ENCODE measurements at regions not wholly inside any gene's neighbourhood (a gene's known extent, or its start where the extent isn't known, plus 50 kb on each side); places are given as distances from the start of the nearest gene placed in this dataset.

GRCh38 chr14:46581036-46581671, 70.4 kb downstream of the RPL10L start:
- TF ChIP-seq CTCF (IDR thresholded peaks at IDR 0.05; ENCODE audit: low read depth, low read length) (peak; percentile 32), POLR2A (IDR thresholded peaks at IDR 0.05; ENCODE audit: extremely low read depth, insufficient read length) (no peak)

Data from NB4 (cell line).